ENCODE measurements at regions not wholly inside any gene's neighbourhood (a gene's known extent, or its start where the extent isn't known, plus 50 kb on each side); places are given as distances from the start of the nearest gene placed in this dataset.

- DNase-seq (ENCODE audit: low spot score): no peak
- intact Hi-C loops (cut with DNase I): loop anchor here (10.0 kb wide), 1 partner anchor 119 kb away; no protein-coding TSS in a partner anchor
Observed at GRCh38 chr4:26085551-26085950, 171.5 kb downstream of the SMIM20 start.

DNA sequence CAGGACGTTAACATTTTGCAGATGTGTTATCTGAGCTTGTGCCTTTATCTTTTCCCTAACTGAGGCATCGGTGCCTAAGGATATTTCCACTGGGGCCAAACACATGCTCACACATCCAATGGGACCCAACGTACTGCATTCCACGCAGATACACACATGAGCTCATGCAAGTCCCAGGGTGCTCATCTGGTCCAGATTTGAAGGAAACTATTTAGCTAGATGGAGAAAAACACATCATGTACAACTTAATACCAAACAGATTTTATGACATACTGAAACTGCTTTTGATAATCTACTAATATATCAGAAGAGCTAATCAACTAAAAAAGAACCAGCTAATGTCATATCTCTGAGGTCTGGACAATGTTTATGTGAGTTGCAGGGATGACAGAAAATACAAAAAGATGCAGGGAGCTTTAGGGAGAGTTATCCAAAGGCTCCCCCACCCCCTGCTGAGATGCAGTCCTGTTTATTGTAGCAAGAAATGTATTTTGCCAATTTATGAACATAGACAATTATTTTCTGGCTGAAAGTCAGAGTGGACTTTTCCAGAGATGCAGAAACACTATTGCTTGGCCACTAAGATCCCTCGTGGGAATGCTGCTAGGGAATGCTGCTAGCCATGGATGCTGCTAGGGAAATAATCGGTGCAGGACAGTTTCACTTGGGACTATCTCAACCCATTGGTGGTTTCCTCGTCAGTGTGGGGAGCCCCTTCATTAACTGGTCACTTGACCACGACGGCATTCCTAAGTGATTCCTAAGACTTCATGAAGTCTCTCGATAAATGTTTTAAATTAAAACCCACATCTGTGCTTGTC is 172.8 kb downstream of the SMIM20 start:
- no peak for DNase-seq (ENCODE audit: low spot score)

GRCh38 chr4:26088433-26088928 is 174.5 kb downstream of the SMIM20 start:
- intact Hi-C loops (cut with DNase I): loop anchor here (10.0 kb wide), 1 partner anchor 116 kb away; no protein-coding TSS in a partner anchor
- DNase-seq (ENCODE audit: low spot score): no peak

More for the DNA sequence above, 172.8 kb downstream of the SMIM20 start:
- intact Hi-C loops (cut with DNase I): loop anchor here (10.0 kb wide), 1 partner anchor 118 kb away; no protein-coding TSS in a partner anchor

- DNase-seq (ENCODE audit: low spot score): no peak
- intact Hi-C loops (cut with DNase I): no loop called here
Observed at GRCh38 chr4:26093551-26093950, 179.5 kb downstream of the SMIM20 start.

GRCh38 chr4:26094076-26094475 is 180.1 kb downstream of the SMIM20 start:
- intact Hi-C loops (cut with DNase I): no loop called here
- DNase-seq (ENCODE audit: low spot score): no peak

DNA sequence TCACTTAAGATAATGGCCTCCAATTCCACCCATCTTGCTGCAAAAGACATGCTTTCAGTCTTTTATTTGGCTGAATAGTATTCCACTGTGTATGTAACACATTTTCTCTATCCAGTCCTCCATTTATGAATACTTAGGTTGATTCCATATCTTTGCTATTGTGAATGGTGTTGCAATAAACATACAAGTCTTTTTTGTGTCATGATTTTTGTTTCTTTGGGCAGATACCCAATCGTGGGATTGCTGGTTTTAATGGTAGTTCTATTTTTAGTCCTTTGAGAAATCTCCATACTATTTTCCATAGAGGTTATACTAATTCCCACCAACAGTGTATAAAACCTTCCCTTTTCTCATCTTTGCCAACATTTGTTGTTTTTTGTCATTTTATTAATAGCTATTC is 180.9 kb downstream of the SMIM20 start:
- DNase-seq (ENCODE audit: low spot score): no peak
- intact Hi-C loops (cut with DNase I): no loop called here

DNA sequence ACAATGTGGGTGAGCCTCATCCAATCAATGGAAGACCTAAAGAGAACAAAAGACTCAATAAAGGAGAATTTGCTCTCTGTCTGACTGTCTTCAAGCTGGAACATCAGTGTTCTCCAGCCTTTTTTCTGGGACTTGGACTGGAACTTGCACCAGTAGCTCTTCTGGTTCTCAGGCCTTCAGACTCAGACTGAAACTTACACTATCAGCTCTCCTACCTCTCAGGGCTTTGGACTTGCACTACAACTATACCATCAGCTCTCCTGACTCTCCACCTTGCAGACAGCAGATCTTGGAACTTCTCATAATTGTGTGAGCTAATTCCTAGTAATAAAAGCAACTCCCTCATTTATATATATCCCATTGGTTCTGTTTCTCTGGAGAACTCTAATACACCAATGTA is 185.9 kb downstream of the SMIM20 start:
- intact Hi-C loops (cut with DNase I): no loop called here

GRCh38 chr4:26101011-26101410 is 187.0 kb downstream of the SMIM20 start:
- intact Hi-C loops (cut with DNase I): no loop called here

More for the DNA sequence above, 185.9 kb downstream of the SMIM20 start:
- no peak for DNase-seq (ENCODE audit: low spot score)

GRCh38 chr4:26104056-26104685 is 190.2 kb downstream of the SMIM20 start:
- DNase-seq (ENCODE audit: low spot score): no peak
- intact Hi-C loops (cut with DNase I): no loop called here

More at GRCh38 chr4:26101011-26101410, 187.0 kb downstream of the SMIM20 start:
- DNase-seq (ENCODE audit: low spot score): no peak

DNA sequence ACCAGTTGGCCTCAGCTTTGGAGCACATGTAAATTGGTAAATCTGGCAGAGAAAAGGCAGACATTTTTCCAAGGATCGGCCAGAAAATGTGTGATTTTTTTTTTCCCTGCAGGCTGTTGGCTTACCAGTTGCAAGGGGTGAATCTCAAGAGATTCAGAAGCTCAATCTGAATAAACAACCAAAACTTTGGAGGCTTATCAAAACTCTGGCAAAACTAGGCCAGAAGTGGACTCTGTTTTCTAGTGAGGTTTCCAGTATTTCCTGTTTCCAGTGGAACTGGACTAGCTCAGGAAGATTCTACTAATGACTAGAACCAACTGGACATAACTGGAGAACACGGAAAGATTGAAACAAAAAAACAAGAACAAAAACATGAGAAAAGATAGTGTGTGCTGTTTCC is 191.3 kb downstream of the SMIM20 start:
- intact Hi-C loops (cut with DNase I): no loop called here
- DNase-seq (ENCODE audit: low spot score): no peak

DNA sequence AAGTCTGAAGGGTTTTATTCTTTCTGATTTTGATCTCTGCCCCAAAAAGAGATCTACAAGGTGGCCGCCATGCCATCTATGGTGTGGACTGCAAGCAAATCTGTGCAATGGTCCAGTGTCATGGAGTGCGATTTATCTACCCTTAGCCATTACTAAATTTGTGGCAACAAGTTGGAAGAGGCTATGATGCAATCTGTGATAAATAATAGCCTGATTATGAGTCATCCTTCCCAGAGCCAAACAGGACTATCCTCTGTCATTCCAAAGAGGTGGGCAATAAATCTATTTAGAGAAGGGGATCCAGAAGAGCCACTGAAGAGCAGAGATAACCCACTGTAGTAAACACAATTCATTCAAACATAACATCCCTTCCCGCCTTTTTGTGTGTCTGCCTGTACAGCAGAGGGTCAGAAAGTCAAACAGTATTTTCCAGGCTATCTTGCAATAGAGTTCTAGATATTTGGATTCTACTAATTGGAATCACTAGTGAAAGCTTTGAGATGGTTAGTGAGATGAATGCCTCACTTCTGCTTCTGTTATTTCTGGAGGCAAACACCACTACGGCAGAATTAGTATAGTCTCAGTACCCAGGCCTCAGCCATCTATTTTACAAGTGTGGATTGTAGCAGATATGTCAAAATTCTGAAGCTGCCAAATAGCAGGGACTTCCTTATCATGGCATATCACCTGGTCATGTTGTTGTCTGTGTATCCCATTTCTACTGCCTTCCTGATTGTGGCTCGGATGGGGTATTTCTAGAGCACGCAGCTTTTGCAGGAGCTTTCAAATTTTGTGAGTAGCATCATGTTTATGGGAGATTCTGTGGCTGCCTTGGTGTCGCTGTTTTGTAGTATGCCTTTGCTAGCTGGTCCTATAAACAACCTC is 192.0 kb downstream of the SMIM20 start:
- intact Hi-C loops (cut with DNase I): no loop called here
- no peak for DNase-seq (ENCODE audit: low spot score)

- intact Hi-C loops (cut with DNase I): no loop called here
Observed at GRCh38 chr4:26106776-26107175, 192.8 kb downstream of the SMIM20 start.

DNA sequence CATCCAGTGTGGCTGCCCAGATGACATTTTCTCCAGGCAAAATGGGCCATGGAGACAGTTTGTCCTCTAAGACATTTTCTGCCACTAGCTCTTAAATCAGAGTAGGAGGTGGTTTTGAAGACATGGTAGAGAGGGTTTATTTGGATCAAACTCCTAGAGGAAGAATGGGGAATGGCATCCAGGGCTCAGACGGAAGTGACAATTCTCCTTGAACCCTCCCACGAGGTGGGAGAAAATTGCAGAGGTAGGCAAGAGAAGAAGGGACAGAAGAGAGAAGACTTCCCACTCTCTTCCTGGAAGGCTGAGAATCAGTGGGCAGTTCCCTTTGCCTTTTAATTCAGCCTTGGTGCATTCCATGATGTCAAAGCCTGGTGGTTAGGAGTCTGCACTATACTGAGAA is 194.0 kb downstream of the SMIM20 start:
- intact Hi-C loops (cut with DNase I): no loop called here
- DNase-seq (ENCODE audit: low spot score): no peak

More at GRCh38 chr4:26106776-26107175, 192.8 kb downstream of the SMIM20 start:
- no peak for DNase-seq (ENCODE audit: low spot score)

DNA sequence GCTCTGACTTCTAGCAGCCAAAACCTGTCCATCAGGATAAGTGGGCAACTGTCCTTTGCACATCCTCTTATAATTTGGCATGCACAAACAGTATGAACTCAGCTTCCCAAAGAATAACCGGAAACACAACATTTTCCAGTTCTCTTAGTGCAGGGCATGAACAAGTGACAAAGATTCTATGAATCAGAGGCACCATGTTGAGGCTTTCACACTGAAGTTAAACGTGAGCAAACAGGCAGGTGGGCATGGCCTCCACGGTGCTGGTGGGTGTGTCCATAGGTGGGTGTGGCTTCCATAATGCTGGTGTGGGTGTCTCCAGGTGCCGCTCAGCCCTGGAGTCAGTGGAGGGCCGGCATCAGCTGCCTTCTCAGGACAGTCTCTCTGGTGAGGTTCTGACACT is 196.5 kb downstream of the SMIM20 start:
- intact Hi-C loops (cut with DNase I): no loop called here
- DNase-seq (ENCODE audit: low spot score): no peak

DNA sequence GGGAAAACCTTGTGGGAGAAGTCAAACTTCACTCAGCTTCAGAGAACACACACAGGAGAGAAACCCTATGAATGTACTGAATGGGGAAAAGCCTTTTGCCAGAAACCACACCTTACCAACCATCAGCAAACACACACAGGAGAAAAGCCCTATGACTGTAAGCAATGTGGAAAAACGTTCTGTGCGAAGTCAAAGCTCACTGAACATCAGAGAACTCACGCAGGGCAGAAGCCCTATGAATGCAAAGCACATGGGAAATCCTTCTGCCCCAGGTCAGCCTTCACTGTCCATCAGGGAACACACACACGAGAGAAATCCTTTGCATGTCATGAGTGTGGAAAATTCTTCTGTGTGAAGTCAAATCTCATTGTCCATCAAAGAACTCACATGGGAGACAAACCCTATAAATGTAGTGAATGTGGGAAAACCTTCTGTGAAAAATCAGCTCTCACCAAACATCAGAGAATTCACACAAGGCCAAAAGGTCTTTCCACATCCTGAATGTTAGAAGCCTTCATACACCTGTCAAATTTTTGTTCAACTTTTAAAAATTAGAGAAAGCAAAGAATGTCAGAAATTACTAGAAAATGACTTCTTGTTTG is 199.4 kb downstream of the SMIM20 start:
- no peak for DNase-seq (ENCODE audit: low spot score)
- intact Hi-C loops (cut with DNase I): no loop called here

DNA sequence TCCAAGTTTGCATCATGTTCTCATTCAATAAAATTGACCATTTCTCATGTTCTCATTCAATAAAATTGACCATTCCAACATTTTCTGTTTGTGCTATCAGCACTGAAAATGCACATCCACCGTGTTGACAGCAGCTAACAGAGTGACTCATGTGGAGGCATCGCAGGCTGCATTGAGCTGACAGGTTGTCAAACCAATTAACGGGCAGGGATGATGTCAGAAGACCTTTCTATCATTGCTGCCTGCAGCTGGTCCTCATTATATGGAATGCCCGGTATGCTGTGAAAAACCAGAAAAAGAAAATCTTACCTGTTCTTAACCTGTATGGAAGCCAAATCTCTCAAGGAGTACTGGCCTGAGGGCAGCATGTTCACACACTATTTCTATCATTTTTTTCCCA is 202.0 kb downstream of the SMIM20 start:
- intact Hi-C loops (cut with DNase I): no loop called here
- DNase-seq (ENCODE audit: low spot score): no peak

- DNase-seq (ENCODE audit: low spot score): no peak
- intact Hi-C loops (cut with DNase I): no loop called here
Observed at GRCh38 chr4:26120098-26120825, 200.6 kb upstream of the RBPJ start.

DNA sequence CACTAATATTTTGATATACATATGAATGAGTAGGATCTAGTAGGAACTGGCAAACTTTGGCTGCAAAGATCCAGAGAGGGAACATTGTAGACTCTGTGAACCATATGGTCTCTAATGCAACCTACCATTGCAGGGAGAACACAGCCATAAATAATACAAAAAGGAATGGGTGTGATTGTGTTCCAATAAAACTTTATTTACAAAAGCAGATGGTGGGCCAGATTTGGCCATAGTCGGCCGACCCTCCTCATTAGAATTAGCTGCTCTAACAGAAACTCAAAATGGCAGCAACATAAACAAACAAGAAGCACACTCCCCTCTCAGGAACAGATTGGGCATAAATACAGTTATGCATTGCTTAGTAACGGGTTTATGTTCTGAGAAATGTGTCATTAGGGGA is 198.1 kb upstream of the RBPJ start:
- no peak for DNase-seq (ENCODE audit: low spot score)
- intact Hi-C loops (cut with DNase I): no loop called here

All from cardiac septum (tissue), 1 donor.